VCaP (cell line): ENCODE measurements at regions not wholly inside any gene's neighbourhood (a gene's known extent, or its start where the extent isn't known, plus 50 kb on each side); places are given as distances from the start of the nearest gene placed in this dataset.

Experiments used
- H3K27ac ChIP-seq: fragments of 450-650 bp; 2 replicates; pipeline ENCODE4 v1.5.1; 2017
- TF ChIP-seq, protein P1 (sequence below): fragments of 450-650 bp; conservative IDR thresholded peaks from 2 replicates; pipeline ENCODE4 v1.5.1; 2017; ENCODE audit warnings: mild to moderate bottlenecking, moderate library complexity

DNA sequence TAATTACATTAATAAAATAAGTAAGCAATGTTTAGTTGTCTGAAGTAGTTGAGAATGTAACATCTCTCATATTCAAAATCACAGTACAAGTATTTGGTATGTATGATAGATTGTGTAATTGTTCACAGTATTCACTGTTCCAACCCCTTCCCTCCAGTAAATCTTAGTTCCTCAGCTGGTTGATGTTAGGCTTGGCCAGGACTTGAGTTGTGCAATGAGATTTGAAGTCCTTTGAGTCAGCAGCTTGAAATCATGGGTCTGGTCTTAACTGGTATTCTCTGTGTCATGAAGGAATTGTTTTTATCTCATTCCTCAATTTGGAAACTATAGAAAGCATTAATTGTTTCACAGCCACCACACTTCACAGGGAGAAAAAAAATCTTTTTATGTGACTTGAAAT lies 477.1 kb downstream of the FSCB start:
- H3K27ac ChIP-seq: no peak overlapping the region
- TF ChIP-seq, protein P1, sequence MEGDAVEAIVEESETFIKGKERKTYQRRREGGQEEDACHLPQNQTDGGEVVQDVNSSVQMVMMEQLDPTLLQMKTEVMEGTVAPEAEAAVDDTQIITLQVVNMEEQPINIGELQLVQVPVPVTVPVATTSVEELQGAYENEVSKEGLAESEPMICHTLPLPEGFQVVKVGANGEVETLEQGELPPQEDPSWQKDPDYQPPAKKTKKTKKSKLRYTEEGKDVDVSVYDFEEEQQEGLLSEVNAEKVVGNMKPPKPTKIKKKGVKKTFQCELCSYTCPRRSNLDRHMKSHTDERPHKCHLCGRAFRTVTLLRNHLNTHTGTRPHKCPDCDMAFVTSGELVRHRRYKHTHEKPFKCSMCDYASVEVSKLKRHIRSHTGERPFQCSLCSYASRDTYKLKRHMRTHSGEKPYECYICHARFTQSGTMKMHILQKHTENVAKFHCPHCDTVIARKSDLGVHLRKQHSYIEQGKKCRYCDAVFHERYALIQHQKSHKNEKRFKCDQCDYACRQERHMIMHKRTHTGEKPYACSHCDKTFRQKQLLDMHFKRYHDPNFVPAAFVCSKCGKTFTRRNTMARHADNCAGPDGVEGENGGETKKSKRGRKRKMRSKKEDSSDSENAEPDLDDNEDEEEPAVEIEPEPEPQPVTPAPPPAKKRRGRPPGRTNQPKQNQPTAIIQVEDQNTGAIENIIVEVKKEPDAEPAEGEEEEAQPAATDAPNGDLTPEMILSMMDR: no peak

- TF ChIP-seq, protein P1: no peak
- H3K27ac ChIP-seq: no peak overlapping the region
These were observed 479.7 kb downstream of the FSCB start for GRCh38 chr14:44027397-44027796.

DNA sequence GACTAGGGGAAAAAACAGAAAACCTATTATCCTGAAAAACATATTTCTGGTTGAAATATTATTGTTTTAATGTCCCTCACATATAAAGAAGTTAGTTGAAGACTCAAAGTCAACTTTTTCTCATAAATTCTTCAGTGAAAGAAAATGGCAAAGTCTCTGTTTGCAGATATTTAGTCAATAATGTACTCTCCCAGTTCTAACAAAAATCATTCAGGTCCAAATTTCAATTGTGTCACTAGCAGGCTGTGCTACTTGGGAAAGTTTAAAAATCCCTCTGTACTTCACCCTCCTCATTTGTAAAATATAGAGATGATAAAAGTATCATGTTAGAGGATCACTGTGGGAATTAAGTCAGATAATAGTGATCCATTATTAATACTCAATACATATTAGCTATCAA lies 496.5 kb downstream of the FSCB start:
- TF ChIP-seq, protein P1: no peak
- H3K27ac ChIP-seq: no peak overlapping the region

- H3K27ac ChIP-seq: no peak overlapping the region
- TF ChIP-seq, protein P1: no peak
These were observed 497.0 kb downstream of the FSCB start for GRCh38 chr14:44010071-44010470.

DNA sequence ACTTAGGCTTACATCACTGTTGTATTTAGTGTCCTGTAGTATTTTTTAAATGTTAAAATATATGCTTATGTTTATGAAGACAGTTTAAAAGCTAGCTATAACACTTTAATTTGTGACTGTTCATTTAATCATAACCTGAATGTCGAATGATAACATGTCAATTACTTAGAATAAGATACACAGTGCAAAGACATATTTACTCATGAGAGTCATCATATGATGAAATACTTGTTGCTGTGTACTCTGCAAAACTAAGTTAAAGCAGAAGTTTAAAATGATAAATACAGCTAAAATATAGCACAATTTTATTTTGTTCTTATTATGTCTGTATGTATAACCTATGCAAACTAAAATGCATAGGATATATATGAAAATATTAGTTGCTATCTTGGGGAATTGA lies 497.4 kb downstream of the FSCB start:
- H3K27ac ChIP-seq: no peak overlapping the region
- TF ChIP-seq, protein P1: no peak

- no peak overlapping the region for H3K27ac ChIP-seq
- TF ChIP-seq, protein P1: no peak
These were observed 518.1 kb downstream of the FSCB start for GRCh38 chr14:43988989-43989388.

DNA sequence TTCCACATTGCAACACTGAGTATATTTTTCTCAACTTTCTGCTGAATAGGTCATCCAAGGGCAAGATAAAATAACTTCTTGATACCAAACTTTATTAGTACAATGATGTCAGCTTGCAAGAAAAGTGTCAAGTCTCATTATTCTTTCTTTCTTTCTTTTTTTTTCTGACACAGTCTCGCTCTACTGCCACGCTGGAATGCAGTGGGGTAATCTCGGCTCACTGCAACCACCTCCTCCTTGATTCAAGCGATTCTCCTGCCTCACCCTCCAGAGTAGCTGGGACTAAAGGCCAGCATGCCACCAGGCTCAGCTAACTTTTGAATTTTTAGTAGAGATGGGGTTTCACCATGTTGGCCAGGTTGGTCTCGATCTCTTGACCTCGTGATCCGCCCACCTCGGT lies 523.4 kb downstream of the FSCB start:
- H3K27ac ChIP-seq: no peak overlapping the region
- TF ChIP-seq, protein P1: no peak
